Loucy (cell line): ENCODE measurements at regions not wholly inside any gene's neighbourhood (a gene's known extent, or its start where the extent isn't known, plus 50 kb on each side); places are given as distances from the start of the nearest gene placed in this dataset.
"Not testable (repeated sequence)": the region's sequence is repeated elsewhere in the genome, so short reads cannot be mapped to it uniquely, and the experiment has no call there.

Experiments
- H2AFZ ChIP-seq: fragments of 200-600 bp; sonication (generic); 2 replicates; pipeline ENCODE4 v1.6.0; 2016; ENCODE audit warnings: antibody characterized with exemption, mild to moderate bottlenecking, low read length, moderate library complexity
- H3F3A ChIP-seq: fragments of 200-600 bp; 2 replicates; pipeline ENCODE4 v1.6.0; 2016; ENCODE audit warnings: antibody characterized with exemption, low read depth, mild to moderate bottlenecking
- H3K27me3 ChIP-seq: fragments of 200-600 bp; sonication (generic); 2 replicates; pipeline ENCODE4 v1.6.1; 2014; ENCODE audit warnings: low read length, mild to moderate bottlenecking; ENCODE audit not compliant: insufficient read depth, poor library complexity, severe bottlenecking
- H3K36me3 ChIP-seq: fragments of 200-600 bp; sonication (generic); 2 replicates; pipeline ENCODE4 v1.6.1; 2016; ENCODE audit warnings: low read length; ENCODE audit not compliant: insufficient read depth
- H3K4me1 ChIP-seq: fragments of 200-600 bp; sonication (generic); 2 replicates; pipeline ENCODE4 v1.5.1; 2014; ENCODE audit warnings: low read length, mild to moderate bottlenecking; ENCODE audit not compliant: insufficient read depth, poor library complexity, severe bottlenecking
- H3K4me2 ChIP-seq: fragments of 200-600 bp; sonication (generic); 2 replicates; pipeline ENCODE4 v1.6.0; 2014; ENCODE audit warnings: antibody characterized with exemption, low read length, low read depth, mild to moderate bottlenecking; ENCODE audit not compliant: poor library complexity, severe bottlenecking
- H3K4me3 ChIP-seq: fragments of 200-600 bp; sonication (generic); 2 replicates; pipeline ENCODE4 v1.5.1; 2014; ENCODE audit warnings: low read length, mild to moderate bottlenecking, mixed read lengths; ENCODE audit not compliant: poor library complexity, severe bottlenecking
- H3K79me2 ChIP-seq: fragments of 200-600 bp; sonication (generic); 2 replicates; pipeline ENCODE4 v1.6.1; 2014; ENCODE audit warnings: low read length; ENCODE audit not compliant: insufficient read depth
- H3K9ac ChIP-seq: fragments of 200-600 bp; sonication (generic); 2 replicates; pipeline ENCODE4 v1.6.0; 2014; ENCODE audit warnings: mild to moderate bottlenecking, low read depth, low read length, moderate library complexity; ENCODE audit not compliant: poor library complexity, severe bottlenecking
- H3K9me2 ChIP-seq: fragments of 200-600 bp; sonication (generic); replicated peaks from 2 replicates; pipeline ENCODE4 v1.6.1; 2016; ENCODE audit warnings: low read depth, low read length, mixed read lengths
- H3K9me3 ChIP-seq: fragments of 200-600 bp; sonication (generic); 2 replicates; pipeline ENCODE4 v1.6.1; 2014; ENCODE audit warnings: mild to moderate bottlenecking, antibody characterized with exemption, low read length, low read depth; ENCODE audit not compliant: insufficient read depth
- H4K20me1 ChIP-seq: fragments of 200-600 bp; sonication (generic); 2 replicates; pipeline ENCODE4 v1.6.0; 2014; ENCODE audit warnings: antibody characterized with exemption, low read length, mild to moderate bottlenecking; ENCODE audit not compliant: insufficient read depth, poor library complexity, severe bottlenecking
- EZH2phosphoT487 ChIP-seq: fragments of 200-600 bp; IDR thresholded peaks from 2 replicates; pipeline ENCODE4 v1.6.1; 2018; ENCODE audit warnings: antibody characterized with exemption, mild to moderate bottlenecking, moderate library complexity, borderline replicate concordance
- TF ChIP-seq, protein P1 (sequence below): fragments of 200-600 bp; sonication (generic); conservative IDR thresholded peaks from 2 replicates; pipeline ENCODE4 v1.5.1; 2014; ENCODE audit warnings: mild to moderate bottlenecking, antibody characterized with exemption, low read length

DNA sequence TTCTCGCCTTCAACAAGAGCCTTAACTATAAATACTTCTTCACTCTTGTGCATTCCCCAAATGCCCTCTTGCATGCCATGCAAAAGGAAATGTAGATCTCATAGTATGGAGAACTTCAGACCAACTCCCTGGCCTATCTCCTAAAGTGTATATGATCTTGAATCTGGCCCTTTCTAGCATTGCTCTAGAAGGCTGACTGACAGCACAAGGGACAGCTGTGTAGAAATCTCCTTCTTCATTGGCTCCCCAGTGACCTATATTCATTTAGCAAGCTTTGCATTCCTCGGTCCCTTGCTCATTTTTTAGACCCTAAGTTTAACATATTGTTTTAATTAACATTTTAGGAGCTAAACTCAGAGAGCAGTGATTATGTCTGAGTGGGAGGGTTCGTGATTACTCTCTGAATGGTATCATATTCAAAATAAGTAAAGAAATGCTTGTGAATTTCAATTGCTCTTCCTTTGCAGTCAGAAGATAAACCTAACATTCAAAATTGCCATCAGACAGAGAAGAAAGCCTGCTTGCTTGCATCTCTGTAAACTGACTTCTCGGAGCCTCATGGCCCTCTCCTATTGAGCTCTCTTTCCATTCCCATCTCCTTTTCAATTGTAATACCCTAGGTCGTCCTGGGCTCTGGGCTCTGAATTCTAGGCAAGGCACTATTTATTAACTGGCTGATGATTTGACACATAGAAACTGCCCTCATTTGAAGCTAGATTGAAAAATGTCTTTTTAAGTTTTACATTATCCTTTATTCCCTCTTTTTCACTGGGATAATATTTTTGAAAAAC lies 120.3 kb upstream of the PRKG2 start:
- Histone ChIP-seq H3K79me2 (no peaks in the 10 kb centered on the region), H4K20me1 (no peaks in the 10 kb centered on the region), H3K4me2 (no peak overlapping the region), H3K27me3 (no peaks in the 10 kb centered on the region), H3K9me2 (no peaks in the 10 kb centered on the region), H3K36me3 (no peaks in the 10 kb centered on the region), H3K9ac (no peak overlapping the region), H2AFZ (no peak overlapping the region), H3K4me1 (no peaks in the 10 kb centered on the region), H3K4me3 (no peak overlapping the region), H3F3A (no peaks in the 10 kb centered on the region), H3K9me3 (no peaks in the 10 kb centered on the region)
- TF ChIP-seq, protein P1, sequence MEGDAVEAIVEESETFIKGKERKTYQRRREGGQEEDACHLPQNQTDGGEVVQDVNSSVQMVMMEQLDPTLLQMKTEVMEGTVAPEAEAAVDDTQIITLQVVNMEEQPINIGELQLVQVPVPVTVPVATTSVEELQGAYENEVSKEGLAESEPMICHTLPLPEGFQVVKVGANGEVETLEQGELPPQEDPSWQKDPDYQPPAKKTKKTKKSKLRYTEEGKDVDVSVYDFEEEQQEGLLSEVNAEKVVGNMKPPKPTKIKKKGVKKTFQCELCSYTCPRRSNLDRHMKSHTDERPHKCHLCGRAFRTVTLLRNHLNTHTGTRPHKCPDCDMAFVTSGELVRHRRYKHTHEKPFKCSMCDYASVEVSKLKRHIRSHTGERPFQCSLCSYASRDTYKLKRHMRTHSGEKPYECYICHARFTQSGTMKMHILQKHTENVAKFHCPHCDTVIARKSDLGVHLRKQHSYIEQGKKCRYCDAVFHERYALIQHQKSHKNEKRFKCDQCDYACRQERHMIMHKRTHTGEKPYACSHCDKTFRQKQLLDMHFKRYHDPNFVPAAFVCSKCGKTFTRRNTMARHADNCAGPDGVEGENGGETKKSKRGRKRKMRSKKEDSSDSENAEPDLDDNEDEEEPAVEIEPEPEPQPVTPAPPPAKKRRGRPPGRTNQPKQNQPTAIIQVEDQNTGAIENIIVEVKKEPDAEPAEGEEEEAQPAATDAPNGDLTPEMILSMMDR: no peak
- TF ChIP-seq EZH2phosphoT487: no peak

DNA sequence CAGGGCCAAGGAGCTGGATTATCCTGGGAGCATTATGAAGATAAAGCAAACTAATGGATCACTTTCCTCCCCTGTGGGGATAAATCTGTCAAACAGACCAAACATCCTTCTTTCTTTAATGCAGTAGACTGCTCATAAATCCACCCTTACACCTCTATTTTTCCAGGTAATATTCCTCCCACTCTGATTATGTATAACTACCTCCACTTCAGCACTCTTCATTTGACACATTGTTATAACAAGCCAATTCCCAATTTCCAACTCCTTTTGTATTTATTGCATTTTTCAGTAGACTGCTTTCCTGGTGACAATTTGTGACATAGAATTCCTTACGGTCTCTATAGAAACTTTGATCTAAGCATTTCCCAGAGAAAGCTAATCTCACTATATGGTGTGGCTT lies 115.0 kb upstream of the PRKG2 start:
- Histone ChIP-seq H3F3A (no peaks in the 10 kb centered on the region), H3K4me1 (no peaks in the 10 kb centered on the region), H3K27me3 (no peaks in the 10 kb centered on the region), H3K4me3 (no peak overlapping the region), H3K36me3 (no peaks in the 10 kb centered on the region), H3K9me2 (no peaks in the 10 kb centered on the region), H2AFZ (no peak overlapping the region), H3K9ac (no peak overlapping the region), H3K79me2 (no peaks in the 10 kb centered on the region), H3K4me2 (no peak overlapping the region), H3K9me3 (no peaks in the 10 kb centered on the region), H4K20me1 (no peaks in the 10 kb centered on the region)
- TF ChIP-seq EZH2phosphoT487: no peak
- TF ChIP-seq, protein P1: no peak

DNA sequence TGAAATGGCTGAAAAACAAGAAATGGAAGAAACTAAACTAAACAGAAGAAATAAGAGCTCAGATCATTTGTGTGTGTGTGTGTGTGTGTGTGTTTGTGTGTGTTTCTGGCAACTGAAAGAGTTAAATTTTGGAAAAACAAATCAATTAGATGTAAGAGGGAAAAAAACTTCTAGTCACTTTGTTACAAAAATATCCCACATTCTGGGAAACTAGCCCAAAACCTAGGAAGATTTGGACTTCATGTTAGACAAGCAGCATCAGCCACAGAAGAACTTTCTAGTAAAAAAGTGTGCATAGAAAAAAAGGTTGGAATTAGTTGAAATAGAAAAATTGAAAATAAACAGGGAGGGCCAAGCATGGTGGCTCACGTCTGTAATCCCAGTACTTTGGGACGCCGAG lies 111.6 kb upstream of the PRKG2 start:
- H3K9me2 ChIP-seq: no peaks in the 10 kb centered on the region
- no peak overlapping the region for H3K9ac ChIP-seq
- H3K4me2 ChIP-seq: no peak overlapping the region
- H4K20me1 ChIP-seq: no peaks in the 10 kb centered on the region
- H3K27me3 ChIP-seq: no peaks in the 10 kb centered on the region
- H3K36me3 ChIP-seq: no peaks in the 10 kb centered on the region
- H3F3A ChIP-seq: no peaks in the 10 kb centered on the region
- H3K4me1 ChIP-seq: no peaks in the 10 kb centered on the region
- no peak for TF ChIP-seq EZH2phosphoT487
- TF ChIP-seq, protein P1: no peak
- no peaks in the 10 kb centered on the region for H3K79me2 ChIP-seq
- no peaks in the 10 kb centered on the region for H3K9me3 ChIP-seq
- H2AFZ ChIP-seq: no peak overlapping the region
- no peak overlapping the region for H3K4me3 ChIP-seq

DNA sequence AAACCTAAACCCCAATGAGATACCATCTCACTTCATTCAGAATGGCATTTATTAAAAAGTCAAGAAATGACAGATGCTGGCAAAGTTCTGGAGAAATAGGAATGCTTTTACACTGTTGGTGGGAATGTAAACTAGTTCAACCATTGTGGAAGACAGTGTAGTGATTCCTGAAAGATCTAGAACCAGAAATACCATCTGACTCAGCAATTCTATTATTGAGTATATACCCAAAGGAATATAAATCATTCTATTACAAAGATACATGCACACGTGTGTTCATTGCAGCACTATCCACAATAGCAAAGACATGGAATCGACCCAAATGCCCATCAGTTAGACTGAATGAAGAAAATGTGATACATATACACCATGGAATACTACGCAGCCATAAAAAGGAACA lies 109.6 kb upstream of the PRKG2 start:
- H3K79me2 ChIP-seq, H2AFZ ChIP-seq, H3F3A ChIP-seq, H3K9me3 ChIP-seq, H4K20me1 ChIP-seq, H3K9ac ChIP-seq, H3K9me2 ChIP-seq, H3K36me3 ChIP-seq, H3K4me2 ChIP-seq, H3K4me3 ChIP-seq, H3K4me1 ChIP-seq, H3K27me3 ChIP-seq: not testable (repeated sequence)
